GM12865 (cell line): ENCODE measurements at regions not wholly inside any gene's neighbourhood (a gene's known extent, or its start where the extent isn't known, plus 50 kb on each side); places are given as distances from the start of the nearest gene placed in this dataset.

Experiments
- DNase-seq: peaks from one replicate; pipeline ENCODE4 v3.0.0; 2010; ENCODE audit warnings: low read depth
- H3K4me3 ChIP-seq: 2 replicates; pipeline ENCODE4 v1.5.1; 2011; ENCODE audit warnings: mild to moderate bottlenecking, low read depth, low read length, control low read depth
- CTCF ChIP-seq: IDR thresholded peaks from 2 replicates; pipeline ENCODE4 v1.5.1; 2011; ENCODE audit warnings: low read length, control low read depth, low read depth, inconsistent platforms; ENCODE audit not compliant: insufficient read depth; ENCODE audit errors: missing control alignments

GRCh38 chr19:27675771-27676170 is 1537.2 kb downstream of the UQCRFS1 start:
- no peak overlapping the region for H3K4me3 ChIP-seq
- DNase-seq: no peak
- no peak for TF ChIP-seq CTCF

- H3K4me3 ChIP-seq: no peak overlapping the region
- no peak for DNase-seq
- TF ChIP-seq CTCF: no peak
Measured at GRCh38 chr19:27674701-27675100, 1538.2 kb downstream of the UQCRFS1 start.

GRCh38 chr19:27673986-27674385 is 1539.0 kb downstream of the UQCRFS1 start:
- no peak overlapping the region for H3K4me3 ChIP-seq
- no peak for TF ChIP-seq CTCF
- DNase-seq: no peak

GRCh38 chr19:27672309-27673047 is 1540.5 kb downstream of the UQCRFS1 start:
- H3K4me3 ChIP-seq: no peak overlapping the region
- no peak for DNase-seq
- no peak for TF ChIP-seq CTCF

- H3K4me3 ChIP-seq: no peak overlapping the region
- DNase-seq: no peak
- no peak for TF ChIP-seq CTCF
Measured at GRCh38 chr19:27671876-27672275, 1541.1 kb downstream of the UQCRFS1 start.

GRCh38 chr19:27660428-27660827 is 1552.5 kb downstream of the UQCRFS1 start:
- DNase-seq: no peak
- TF ChIP-seq CTCF: no peak
- no peak overlapping the region for H3K4me3 ChIP-seq
